K562 (cell line): ENCODE measurements at regions not wholly inside any gene's neighbourhood (a gene's known extent, or its start where the extent isn't known, plus 50 kb on each side); places are given as distances from the start of the nearest gene placed in this dataset.

ENCODE experiments used
- DMBX1 ChIP-seq: fragments of 250-450 bp; sonication (Bioruptor Pico); IDR thresholded peaks from 2 replicates; pipeline ENCODE4 v1.8.0; 2022; ENCODE audit warnings: inconsistent platforms, mild to moderate bottlenecking, moderate library complexity, borderline replicate concordance
- WHSC1 ChIP-seq: IDR thresholded peaks from one replicate; pipeline ENCODE4 v1.6.1; 2012; ENCODE audit warnings: low read length, control low read depth, inconsistent platforms

DNA sequence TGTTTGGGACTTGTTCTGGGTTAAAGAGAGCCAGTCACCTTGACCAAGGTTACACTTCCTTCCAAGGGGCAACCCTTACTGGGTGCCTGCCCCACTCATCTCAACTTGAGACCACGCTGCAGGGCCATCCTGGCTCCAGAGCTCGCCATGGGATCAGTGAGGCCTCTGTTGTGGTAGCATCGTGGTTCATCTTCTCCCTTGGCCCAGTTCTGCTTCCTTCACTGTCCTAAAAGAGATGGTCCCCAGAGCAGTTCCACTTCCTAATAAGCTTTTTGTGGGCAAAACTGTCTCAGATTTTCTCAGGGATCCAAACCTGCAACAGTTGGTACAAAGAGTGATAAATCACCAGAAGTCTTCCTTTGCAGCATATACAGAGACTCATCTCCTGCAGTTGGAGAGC is 165.9 kb upstream of the TMEM260 start:
- TF ChIP-seq DMBX1 (CRISPR knock-in tag) (no peak), WHSC1 (no peak)
